GM12891 (cell line): ENCODE measurements at regions not wholly inside any gene's neighbourhood (a gene's known extent, or its start where the extent isn't known, plus 50 kb on each side); places are given as distances from the start of the nearest gene placed in this dataset.
"Not testable (repeated sequence)": the region's sequence is repeated elsewhere in the genome, so short reads cannot be mapped to it uniquely, and the experiment has no call there.

Experiments used
- DNase-seq: peaks from one replicate; pipeline ENCODE4 v3.0.0; 2011; ENCODE audit warnings: low spot score; ENCODE audit not compliant: insufficient read length
- FAIRE-seq: peaks from 2 replicates; lab custom pipeline; 2011; peaks lifted over from hg19 to GRCh38; lab: Jason Lieb, UNC
- PAX5 ChIP-seq: IDR thresholded peaks from 2 replicates; pipeline ENCODE4 v1.6.1; 2011; ENCODE audit warnings: low read length, moderate library complexity, mild to moderate bottlenecking; ENCODE audit not compliant: insufficient read depth, severe bottlenecking
- POLR2A ChIP-seq: IDR thresholded peaks from 2 replicates; pipeline ENCODE4 v1.6.1; 2011; ENCODE audit warnings: low read depth, low read length, control low read depth
- POLR2AphosphoS5 ChIP-seq: IDR thresholded peaks from 2 replicates; pipeline ENCODE4 v1.6.1; 2011; ENCODE audit warnings: low read depth, low read length, control low read depth
- POU2F2 ChIP-seq: IDR thresholded peaks from 2 replicates; pipeline ENCODE4 v1.6.1; 2011; ENCODE audit warnings: low read depth, mild to moderate bottlenecking, control low read depth, low read length, moderate library complexity
- SPI1 ChIP-seq: IDR thresholded peaks from 2 replicates; pipeline ENCODE4 v1.6.1; 2011; ENCODE audit warnings: low read depth, low read length, control low read depth
- TAF1 ChIP-seq: IDR thresholded peaks from 2 replicates; pipeline ENCODE4 v1.6.1; 2011; ENCODE audit warnings: low read depth, low read length, control low read depth

- FAIRE-seq (no peak), DNase-seq (no peak)
- TF ChIP-seq SPI1 = no peak
- no peak for TF ChIP-seq POLR2AphosphoS5
Observed at GRCh38 chr4:24370421-24370820, 213.9 kb downstream of the DHX15 start.

- FAIRE-seq (no peak), DNase-seq (no peak)
- TF ChIP-seq POLR2AphosphoS5 (no peak), SPI1 (no peak), POLR2A (no peak), PAX5 (no peak), TAF1 (no peak), POU2F2 (no peak)
Observed at GRCh38 chr4:24369507-24370029, 214.8 kb downstream of the DHX15 start.

- no peak for TF ChIP-seq POLR2AphosphoS5
- no peak for TF ChIP-seq POLR2A
- no peak for TF ChIP-seq TAF1
- no peak for TF ChIP-seq PAX5
- no peak for TF ChIP-seq POU2F2
- TF ChIP-seq SPI1 = no peak
- DNase-seq (no peak), FAIRE-seq (no peak)
Observed at GRCh38 chr4:24368801-24369200, 215.6 kb downstream of the DHX15 start.

DNA sequence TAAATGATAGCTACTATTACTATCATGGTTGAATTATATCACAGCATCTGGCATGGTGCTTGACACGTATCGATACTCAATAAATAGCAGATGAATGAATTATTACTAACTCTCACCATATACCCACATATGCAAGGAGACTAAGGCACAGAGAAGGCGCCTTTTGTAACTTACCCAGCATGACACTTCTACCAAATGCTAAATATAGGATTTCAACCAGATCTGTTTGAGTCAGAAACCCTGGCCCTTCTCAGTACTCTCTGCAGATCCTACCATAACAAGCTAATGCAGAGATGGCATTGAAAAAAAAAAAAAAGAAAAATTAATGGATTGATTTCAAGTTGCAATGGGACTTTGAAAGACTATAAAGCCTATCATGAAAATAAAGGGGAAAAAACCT, 219.5 kb downstream of the DHX15 start:
- FAIRE-seq (no peak), DNase-seq (no peak)
- TF ChIP-seq TAF1 (no peak), POU2F2 (no peak), SPI1 (no peak)

DNA sequence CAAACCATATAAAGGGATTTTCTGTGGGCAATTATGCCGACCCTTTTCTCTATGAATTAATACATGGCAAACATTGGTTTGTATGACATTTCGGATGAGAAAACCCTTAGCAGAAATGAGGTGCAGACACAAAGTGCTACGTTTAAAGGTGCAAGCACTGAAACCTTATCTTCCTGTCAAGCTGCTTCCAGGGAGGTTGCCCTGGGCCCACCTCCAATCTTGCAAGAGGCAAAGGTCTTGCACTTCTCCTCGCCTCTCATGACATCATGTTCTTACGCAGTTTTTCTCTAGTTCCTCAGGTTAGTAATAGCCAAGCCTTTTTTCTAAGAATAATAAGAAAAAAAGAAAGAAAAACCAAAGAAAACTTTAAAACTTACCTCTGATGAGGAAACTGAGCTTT, 220.1 kb downstream of the DHX15 start:
- FAIRE-seq (no peak), DNase-seq (no peak)
- TF ChIP-seq POLR2AphosphoS5 = no peak
- no peak for TF ChIP-seq SPI1
- no peak for TF ChIP-seq PAX5
- TF ChIP-seq TAF1 = no peak
- TF ChIP-seq POU2F2 = no peak
- TF ChIP-seq POLR2A = no peak

DNA sequence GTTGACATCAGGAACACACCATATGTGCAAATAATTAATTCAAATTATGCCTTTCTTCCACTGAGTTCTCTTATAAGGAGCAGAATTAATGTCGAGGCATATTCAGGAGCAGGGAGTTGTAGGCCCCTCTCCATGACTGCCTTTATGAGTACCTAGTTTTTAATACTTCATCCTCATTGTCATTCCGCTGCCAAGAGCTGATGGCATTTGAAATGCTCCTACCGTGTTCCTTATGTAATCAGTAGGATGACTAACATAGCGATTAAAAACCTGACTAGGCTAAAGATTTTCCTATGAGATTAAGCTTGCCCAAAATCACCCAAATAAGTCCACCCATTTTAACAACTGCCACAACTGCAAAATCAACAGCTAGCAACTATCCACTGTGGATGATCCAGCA, 220.6 kb downstream of the DHX15 start:
- TF ChIP-seq POLR2A (no peak), POU2F2 (no peak), PAX5 (no peak), POLR2AphosphoS5 (no peak), TAF1 (no peak), SPI1 (no peak)
- no peak for DNase-seq
- FAIRE-seq = no peak

- TF ChIP-seq TAF1 (no peak), SPI1 (no peak), POU2F2 (no peak), POLR2A (no peak), PAX5 (no peak), POLR2AphosphoS5 (no peak)
- no peak for FAIRE-seq
- no peak for DNase-seq
Observed at GRCh38 chr4:24352112-24352511, 232.2 kb downstream of the DHX15 start.

- DNase-seq, FAIRE-seq: not testable (repeated sequence)
Observed at GRCh38 chr4:24349168-24349996, 235.0 kb downstream of the DHX15 start.

GRCh38 chr4:24339260-24339659, 245.1 kb downstream of the DHX15 start:
- FAIRE-seq = no peak
- TF ChIP-seq SPI1 (no peak), POU2F2 (no peak), POLR2A (no peak), TAF1 (no peak), PAX5 (no peak), POLR2AphosphoS5 (no peak)

GRCh38 chr4:24337451-24338190, 246.7 kb downstream of the DHX15 start:
- no peak for TF ChIP-seq POLR2A
- no peak for TF ChIP-seq SPI1
- TF ChIP-seq POLR2AphosphoS5 = no peak
- no peak for TF ChIP-seq TAF1
- FAIRE-seq (no peak), DNase-seq (no peak)

More at GRCh38 chr4:24339260-24339659, 245.1 kb downstream of the DHX15 start:
- DNase-seq = no peak

DNA sequence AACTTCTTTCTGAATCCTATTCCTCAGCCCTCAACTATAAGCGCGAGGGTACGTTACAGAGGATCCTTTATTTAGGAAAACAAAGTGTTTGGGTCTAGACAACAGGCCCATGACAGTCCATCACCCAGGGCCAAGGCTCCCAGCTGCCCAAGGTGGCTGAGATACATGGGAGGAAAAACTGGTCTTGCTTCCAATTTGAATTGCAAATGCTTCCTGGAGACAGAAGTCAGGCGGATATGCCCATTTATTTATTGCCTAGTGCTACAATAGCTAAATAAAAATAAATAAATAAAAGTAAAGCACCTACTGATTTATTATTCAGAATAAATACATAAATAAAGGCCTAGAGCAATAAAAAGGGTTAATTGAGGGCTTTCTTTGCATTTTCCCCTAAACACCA, 248.7 kb downstream of the DHX15 start:
- FAIRE-seq = no peak

More for the DNA sequence above, 248.7 kb downstream of the DHX15 start:
- no peak for DNase-seq
- no peak for TF ChIP-seq POLR2AphosphoS5
- no peak for TF ChIP-seq POU2F2
- TF ChIP-seq SPI1 = no peak
